CD8-positive, alpha-beta memory T cell (primary cell): ENCODE measurements at regions not wholly inside any gene's neighbourhood (a gene's known extent, or its start where the extent isn't known, plus 50 kb on each side); places are given as distances from the start of the nearest gene placed in this dataset.
A peak's percentile ranks its signal among the peaks of the same experiment; 100 is the strongest.

Experiments used
- CTCF ChIA-PET: fragments of 350-600 bp; sonication (Branson Sonifier 250); formaldehyde crosslinking; loops from one replicate; lab custom pipeline; 2021; ENCODE audit warnings: antibody characterized with exemption; lab: Charles Lee
- POLR2A ChIA-PET: fragments of 350-600 bp; sonication (Branson Sonifier 250); formaldehyde crosslinking; loops from one replicate; lab custom pipeline; 2021; ENCODE audit warnings: antibody characterized with exemption; lab: Charles Lee
- DNase-seq, 5 donors: peaks; one replicate each; pipeline versions ENCODE4 v3.0.0 to v3.0.0-alpha.2; 2020 to 2022; ENCODE audit warnings: mixed read lengths in 1 of 5
- H3K27ac ChIP-seq: one replicate; pipeline ENCODE4 v1.7.0; 2013; ENCODE audit warnings: low read depth, mild to moderate bottlenecking, low read length, moderate library complexity
- H3K27me3 ChIP-seq: 2 replicates; pipeline ENCODE4 v1.7.0; 2013; ENCODE audit warnings: low read length, mild to moderate bottlenecking; ENCODE audit not compliant: insufficient read depth, poor library complexity, severe bottlenecking
- H3K36me3 ChIP-seq: 2 replicates; pipeline ENCODE4 v1.7.0; 2013; ENCODE audit warnings: mild to moderate bottlenecking, low read length, moderate library complexity; ENCODE audit not compliant: insufficient read depth
- H3K4me1 ChIP-seq: 2 replicates; pipeline ENCODE4 v1.7.0; 2013; ENCODE audit warnings: mild to moderate bottlenecking, low read length, moderate library complexity; ENCODE audit not compliant: insufficient read depth
- H3K4me3 ChIP-seq: 2 replicates; pipeline ENCODE4 v1.7.0; 2013; ENCODE audit warnings: mild to moderate bottlenecking, low read length
- H3K9me3 ChIP-seq: 2 replicates; pipeline ENCODE4 v1.7.0; 2013; ENCODE audit warnings: mild to moderate bottlenecking, low read length
- H3K27ac Mint-ChIP-seq, 8 donors: one replicate each; pipeline ENCODE4 v1.8.0; 2020 to 2021; ENCODE audit warnings: mixed read lengths in 8 of 8, mild to moderate bottlenecking in 6 of 8, inconsistent platforms in 3 of 8, moderate library complexity in 3 of 8
- H3K27me3 Mint-ChIP-seq, 2 donors: one replicate each; pipeline ENCODE4 v1.8.0; 2020 to 2021; ENCODE audit warnings: mixed read lengths in 2 of 2, mild to moderate bottlenecking in 1 of 2, moderate library complexity in 1 of 2
- H3K36me3 Mint-ChIP-seq, 3 donors: one replicate each; pipeline ENCODE4 v1.8.0; 2020 to 2021; ENCODE audit warnings: mixed read lengths in 3 of 3, inconsistent platforms in 1 of 3, mild to moderate bottlenecking in 1 of 3
- H3K4me1 Mint-ChIP-seq, 3 donors: one replicate each; pipeline ENCODE4 v1.8.0; 2020 to 2021; ENCODE audit warnings: mixed read lengths in 3 of 3, inconsistent platforms in 1 of 3, mild to moderate bottlenecking in 1 of 3
- H3K4me3 Mint-ChIP-seq, 7 donors: one replicate each; pipeline ENCODE4 v1.8.0; 2020 to 2021; ENCODE audit warnings: mixed read lengths in 7 of 7, mild to moderate bottlenecking in 6 of 7, moderate library complexity in 4 of 7, inconsistent platforms in 2 of 7
- H3K9me3 Mint-ChIP-seq, 5 donors: one replicate each; pipeline ENCODE4 v1.8.0; 2020 to 2022; ENCODE audit warnings: mixed read lengths in 5 of 5, mild to moderate bottlenecking in 3 of 5, moderate library complexity in 2 of 5, inconsistent platforms in 1 of 5

GRCh38 chr1:11394592-11395245, 84.2 kb upstream of the DISP3 start:
- Mint-ChIP-seq H3K4me1 (peaks cover 0 to 10% (median 5%) of the 10 kb centered on the region in 3 donors), H3K36me3 (peaks cover 0 to 4% (median 0%) of the 10 kb centered on the region in 3 donors), H3K27me3 (peaks cover 4 to 36% of the 10 kb centered on the region in 2 donors), H3K9me3 (no peaks in the 10 kb centered on the region), H3K27ac (no peak overlapping the region), H3K4me3 (no peak overlapping the region)
- H3K4me3 ChIP-seq: no peak overlapping the region
- no peaks in the 10 kb centered on the region for H3K9me3 ChIP-seq
- H3K4me1 ChIP-seq: no peaks in the 10 kb centered on the region
- H3K27ac ChIP-seq: no peak overlapping the region
- DNase-seq: no peak
- H3K27me3 ChIP-seq: no peaks in the 10 kb centered on the region
- ChIA-PET POLR2A (no interaction called here), CTCF (no interaction called here)
- H3K36me3 ChIP-seq: no peaks in the 10 kb centered on the region

GRCh38 chr1:11395616-11396015, 83.3 kb upstream of the DISP3 start:
- no peak overlapping the region for H3K4me3 Mint-ChIP-seq
- Histone ChIP-seq H3K9me3 (no peaks in the 10 kb centered on the region), H3K4me1 (no peaks in the 10 kb centered on the region), H3K4me3 (no peak overlapping the region), H3K36me3 (no peaks in the 10 kb centered on the region), H3K27ac (no peak overlapping the region), H3K27me3 (no peaks in the 10 kb centered on the region)
- DNase-seq: no peak
- H3K27me3 Mint-ChIP-seq: peaks cover 4 to 32% of the 10 kb centered on the region in 2 donors
- ChIA-PET POLR2A (no interaction called here), CTCF (no interaction called here)
- peak overlapping the region in 1 of 8 donors; percentile 3 for H3K27ac Mint-ChIP-seq
- H3K36me3 Mint-ChIP-seq: peaks cover 0 to 4% (median 0%) of the 10 kb centered on the region in 3 donors
- no peaks in the 10 kb centered on the region for H3K9me3 Mint-ChIP-seq
- peaks cover 0 to 10% (median 5%) of the 10 kb centered on the region in 3 donors for H3K4me1 Mint-ChIP-seq

GRCh38 chr1:11397151-11397901, 81.6 kb upstream of the DISP3 start:
- CTCF ChIA-PET: no interaction called here
- no peak for DNase-seq
- H3K27me3 Mint-ChIP-seq: peaks cover 4 to 31% of the 10 kb centered on the region in 2 donors
- POLR2A ChIA-PET: no interaction called here
- peaks cover 0 to 4% (median 0%) of the 10 kb centered on the region in 3 donors for H3K36me3 Mint-ChIP-seq
- H3K4me1 Mint-ChIP-seq: peaks cover 0 to 4% (median 0%) of the 10 kb centered on the region in 3 donors
- H3K4me3 ChIP-seq: no peak overlapping the region
- H3K9me3 ChIP-seq: no peaks in the 10 kb centered on the region
- no peak overlapping the region for H3K27ac Mint-ChIP-seq
- no peaks in the 10 kb centered on the region for H3K4me1 ChIP-seq
- no peaks in the 10 kb centered on the region for H3K9me3 Mint-ChIP-seq
- no peak overlapping the region for H3K4me3 Mint-ChIP-seq
- no peaks in the 10 kb centered on the region for H3K27me3 ChIP-seq
- no peak overlapping the region for H3K27ac ChIP-seq
- no peaks in the 10 kb centered on the region for H3K36me3 ChIP-seq

GRCh38 chr1:11399250-11399649, 79.7 kb upstream of the DISP3 start:
- H3K36me3 Mint-ChIP-seq: peaks cover 0 to 2% (median 0%) of the 10 kb centered on the region in 3 donors
- H3K4me1 Mint-ChIP-seq: peaks cover 0 to 4% (median 0%) of the 10 kb centered on the region in 3 donors
- Histone ChIP-seq H3K4me3 (no peak overlapping the region), H3K36me3 (no peaks in the 10 kb centered on the region), H3K27me3 (no peaks in the 10 kb centered on the region), H3K27ac (no peak overlapping the region), H3K9me3 (no peaks in the 10 kb centered on the region), H3K4me1 (no peaks in the 10 kb centered on the region)
- POLR2A ChIA-PET: no interaction called here
- no peak overlapping the region for H3K4me3 Mint-ChIP-seq
- CTCF ChIA-PET: no interaction called here
- no peak for DNase-seq
- no peaks in the 10 kb centered on the region for H3K9me3 Mint-ChIP-seq
- H3K27me3 Mint-ChIP-seq: peaks cover 6 to 29% of the 10 kb centered on the region in 2 donors
- H3K27ac Mint-ChIP-seq: no peak overlapping the region

GRCh38 chr1:11400155-11400554, 78.8 kb upstream of the DISP3 start:
- Mint-ChIP-seq H3K27ac (peak overlapping the region in 1 of 8 donors; percentile 57), H3K36me3 (no peaks in the 10 kb centered on the region), H3K4me3 (no peak overlapping the region), H3K4me1 (peaks cover 0 to 4% (median 0%) of the 10 kb centered on the region in 3 donors), H3K9me3 (no peaks in the 10 kb centered on the region), H3K27me3 (peaks cover 7 to 21% of the 10 kb centered on the region in 2 donors)
- ChIA-PET POLR2A (no interaction called here), CTCF (no interaction called here)
- H3K27me3 ChIP-seq: no peaks in the 10 kb centered on the region
- H3K27ac ChIP-seq: no peak overlapping the region
- no peaks in the 10 kb centered on the region for H3K4me1 ChIP-seq
- H3K9me3 ChIP-seq: no peaks in the 10 kb centered on the region
- no peak for DNase-seq
- no peak overlapping the region for H3K4me3 ChIP-seq
- no peaks in the 10 kb centered on the region for H3K36me3 ChIP-seq

- DNase-seq: no peak
- Mint-ChIP-seq H3K36me3 (no peaks in the 10 kb centered on the region), H3K4me3 (no peak overlapping the region), H3K27ac (no peak overlapping the region), H3K9me3 (no peaks in the 10 kb centered on the region), H3K27me3 (peaks cover 7 to 20% of the 10 kb centered on the region in 2 donors), H3K4me1 (peaks cover 0 to 4% (median 0%) of the 10 kb centered on the region in 3 donors)
- H3K27ac ChIP-seq: no peak overlapping the region
- POLR2A ChIA-PET: no interaction called here
- CTCF ChIA-PET: no interaction called here
- H3K36me3 ChIP-seq: no peaks in the 10 kb centered on the region
- H3K4me1 ChIP-seq: no peaks in the 10 kb centered on the region
- H3K4me3 ChIP-seq: no peak overlapping the region
- no peaks in the 10 kb centered on the region for H3K27me3 ChIP-seq
- no peaks in the 10 kb centered on the region for H3K9me3 ChIP-seq
Measured at GRCh38 chr1:11400567-11400966, 78.4 kb upstream of the DISP3 start.

- Mint-ChIP-seq H3K36me3 (peaks cover 0 to 6% (median 0%) of the 10 kb centered on the region in 3 donors), H3K27me3 (peaks cover 4% of the 10 kb centered on the region in 2 donors), H3K9me3 (peaks cover 0 to 2% (median 0%) of the 10 kb centered on the region in 5 donors), H3K4me3 (peak overlapping the region in 6 of 7 donors; percentile 39 to 67 (median 52)), H3K27ac (peak overlapping the region in 4 of 8 donors; percentile 17 to 85 (median 48)), H3K4me1 (peaks cover 21 to 34% (median 26%) of the 10 kb centered on the region in 3 donors)
- ChIA-PET CTCF (no interaction called here), POLR2A (no interaction called here)
- H3K4me1 ChIP-seq: peaks cover 40% of the 10 kb centered on the region
- no peaks in the 10 kb centered on the region for H3K9me3 ChIP-seq
- H3K36me3 ChIP-seq: no peaks in the 10 kb centered on the region
- no peak for DNase-seq
- H3K27me3 ChIP-seq: no peaks in the 10 kb centered on the region
- no peak overlapping the region for H3K4me3 ChIP-seq
- no peak overlapping the region for H3K27ac ChIP-seq
Measured at GRCh38 chr1:11406845-11407244, 72.1 kb upstream of the DISP3 start.
